ENCODE measurements at regions not wholly inside any gene's neighbourhood (a gene's known extent, or its start where the extent isn't known, plus 50 kb on each side); places are given as distances from the start of the nearest gene placed in this dataset.
"Not testable (repeated sequence)": the region's sequence is repeated elsewhere in the genome, so short reads cannot be mapped to it uniquely, and the experiment has no call there.

DNA sequence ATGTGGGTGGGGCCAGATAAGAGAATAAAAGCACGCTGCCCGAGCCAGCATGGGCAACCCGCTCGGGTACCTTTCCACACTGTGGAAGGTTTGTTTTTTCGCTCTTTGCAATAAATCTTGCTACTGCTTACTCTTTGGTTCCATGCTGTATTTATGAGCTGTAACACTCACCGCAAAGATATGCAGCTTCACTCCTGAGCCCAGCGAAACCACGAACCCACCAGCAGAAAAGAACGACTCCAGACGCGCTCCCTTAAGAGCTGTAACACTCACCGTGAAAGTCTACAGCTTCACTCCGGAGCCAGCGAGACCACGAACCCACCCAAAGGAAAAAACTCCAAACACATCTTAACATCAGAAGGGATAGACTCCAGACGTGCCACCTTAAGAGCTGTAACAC is 76.7 kb downstream of the TFAP2A start:
- TF ChIP-seq, protein P1, sequence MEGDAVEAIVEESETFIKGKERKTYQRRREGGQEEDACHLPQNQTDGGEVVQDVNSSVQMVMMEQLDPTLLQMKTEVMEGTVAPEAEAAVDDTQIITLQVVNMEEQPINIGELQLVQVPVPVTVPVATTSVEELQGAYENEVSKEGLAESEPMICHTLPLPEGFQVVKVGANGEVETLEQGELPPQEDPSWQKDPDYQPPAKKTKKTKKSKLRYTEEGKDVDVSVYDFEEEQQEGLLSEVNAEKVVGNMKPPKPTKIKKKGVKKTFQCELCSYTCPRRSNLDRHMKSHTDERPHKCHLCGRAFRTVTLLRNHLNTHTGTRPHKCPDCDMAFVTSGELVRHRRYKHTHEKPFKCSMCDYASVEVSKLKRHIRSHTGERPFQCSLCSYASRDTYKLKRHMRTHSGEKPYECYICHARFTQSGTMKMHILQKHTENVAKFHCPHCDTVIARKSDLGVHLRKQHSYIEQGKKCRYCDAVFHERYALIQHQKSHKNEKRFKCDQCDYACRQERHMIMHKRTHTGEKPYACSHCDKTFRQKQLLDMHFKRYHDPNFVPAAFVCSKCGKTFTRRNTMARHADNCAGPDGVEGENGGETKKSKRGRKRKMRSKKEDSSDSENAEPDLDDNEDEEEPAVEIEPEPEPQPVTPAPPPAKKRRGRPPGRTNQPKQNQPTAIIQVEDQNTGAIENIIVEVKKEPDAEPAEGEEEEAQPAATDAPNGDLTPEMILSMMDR (IDR thresholded peaks at IDR 0.05): no peak
- H3K4me1 Mint-ChIP-seq: no peaks in the 10 kb centered on the region
- Histone ChIP-seq H4K20me1 (ENCODE audit: insufficient read depth, low read length) (no peaks in the 10 kb centered on the region), H3K4me1 (ENCODE audit: control insufficient read depth in 1 of 2, insufficient read depth in 2 of 2, low read length in 2 of 2) (no peaks in the 10 kb centered on the region), H3K27ac (ENCODE audit: low read depth in 1 of 2, low read length in 2 of 2) (no peak overlapping the region), H3K4me3 (replicated peaks in 1 of 3; ENCODE audit: low read depth in 2 of 3, low read length in 3 of 3) (no peak overlapping the region), H3K9ac (ENCODE audit: insufficient read depth, low read length, poor library complexity, severe bottlenecking) (no peak overlapping the region), H3K79me2 (ENCODE audit: insufficient read depth, low read length) (no peaks in the 10 kb centered on the region), H3K4me2 (replicated peaks; ENCODE audit: extremely low read depth, low read length, poor library complexity, severe bottlenecking) (no peak overlapping the region), H3K9me3 (replicated peaks in 1 of 2; ENCODE audit: control insufficient read depth in 1 of 2, insufficient read depth in 1 of 2, low read length in 2 of 2) (no peaks in the 10 kb centered on the region), H3K27me3 (ENCODE audit: control insufficient read depth in 2 of 2, insufficient read depth in 2 of 2, low read length in 2 of 2) (no peaks in the 10 kb centered on the region), H3K36me3 (replicated peaks in 1 of 2; ENCODE audit: control insufficient read depth in 1 of 2, insufficient read depth in 2 of 2, low read length in 2 of 2) (no peaks in the 10 kb centered on the region), H2AFZ (ENCODE audit: insufficient read depth, low read depth, low read length, poor library complexity, severe bottlenecking) (no peak overlapping the region)
- H3K9me3 Mint-ChIP-seq: peaks cover 0 to 4% (median 0%) of the 10 kb centered on the region in 7 donors
- DNase-seq: no peak
- 91% methylated on average over 15 of the region's 16 CpGs for WGBS (ENCODE audit: insufficient coverage)
- no peak overlapping the region for H3K27ac Mint-ChIP-seq
- H3K4me3 Mint-ChIP-seq: no peak overlapping the region
- H3K27me3 Mint-ChIP-seq (ENCODE audit: low read depth in 3 of 3): peaks cover 0 to 9% (median 2%) of the 10 kb centered on the region in 3 donors
- intact Hi-C loops (cut with micrococcal nuclease): no loop called here
- H3K36me3 Mint-ChIP-seq: no peaks in the 10 kb centered on the region

DNA sequence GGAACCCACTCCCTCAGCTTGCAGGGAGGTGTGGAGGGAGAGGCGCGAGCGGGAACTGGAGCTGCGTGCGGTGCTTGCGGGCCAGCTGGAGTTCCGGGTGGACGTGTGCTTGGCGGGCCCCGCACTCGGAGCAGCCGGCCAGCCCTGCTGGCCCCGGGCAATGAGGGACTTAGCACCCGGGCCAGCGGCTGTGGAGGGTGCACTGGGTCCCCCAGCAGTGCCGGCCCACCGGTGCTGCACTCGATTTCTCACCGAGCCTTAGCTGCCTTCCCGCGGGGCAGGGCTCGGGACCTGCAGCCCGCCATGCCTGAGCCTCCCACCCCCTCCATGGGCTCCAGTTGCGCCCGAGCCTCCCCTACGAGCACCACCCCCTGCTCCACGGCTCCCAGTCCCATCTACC is 77.5 kb downstream of the TFAP2A start:
- H3K9ac ChIP-seq (ENCODE audit: insufficient read depth, low read length, poor library complexity, severe bottlenecking); DNase-seq; H3K27ac Mint-ChIP-seq; H3K36me3 Mint-ChIP-seq; H3K4me1 ChIP-seq (ENCODE audit: control insufficient read depth in 1 of 2, insufficient read depth in 2 of 2, low read length in 2 of 2); H3K4me3 ChIP-seq (replicated peaks in 1 of 3; ENCODE audit: low read depth in 2 of 3, low read length in 3 of 3); H3K4me1 Mint-ChIP-seq; H3K27me3 ChIP-seq (ENCODE audit: control insufficient read depth in 2 of 2, insufficient read depth in 2 of 2, low read length in 2 of 2); H2AFZ ChIP-seq (ENCODE audit: insufficient read depth, low read depth, low read length, poor library complexity, severe bottlenecking); H3K9me3 ChIP-seq (replicated peaks in 1 of 2; ENCODE audit: control insufficient read depth in 1 of 2, insufficient read depth in 1 of 2, low read length in 2 of 2); H3K9me3 Mint-ChIP-seq; intact Hi-C loops (cut with micrococcal nuclease); H4K20me1 ChIP-seq (ENCODE audit: insufficient read depth, low read length); H3K4me2 ChIP-seq (replicated peaks; ENCODE audit: extremely low read depth, low read length, poor library complexity, severe bottlenecking); H3K4me3 Mint-ChIP-seq; H3K27ac ChIP-seq (ENCODE audit: low read depth in 1 of 2, low read length in 2 of 2); H3K27me3 Mint-ChIP-seq (ENCODE audit: low read depth in 3 of 3); H3K79me2 ChIP-seq (ENCODE audit: insufficient read depth, low read length); H3K36me3 ChIP-seq (replicated peaks in 1 of 2; ENCODE audit: control insufficient read depth in 1 of 2, insufficient read depth in 2 of 2, low read length in 2 of 2): not testable (repeated sequence)
- 96% methylated on average over 20 of the region's 27 CpGs for WGBS (ENCODE audit: insufficient coverage)
